ENCODE measurements at regions not wholly inside any gene's neighbourhood (a gene's known extent, or its start where the extent isn't known, plus 50 kb on each side); places are given as distances from the start of the nearest gene placed in this dataset.

GRCh38 chr12:94094700-94095099 lies 53.7 kb upstream of the PLXNC1 start:
- no peak for DNase-seq (ENCODE audit: low read depth in 2 of 2)

DNA sequence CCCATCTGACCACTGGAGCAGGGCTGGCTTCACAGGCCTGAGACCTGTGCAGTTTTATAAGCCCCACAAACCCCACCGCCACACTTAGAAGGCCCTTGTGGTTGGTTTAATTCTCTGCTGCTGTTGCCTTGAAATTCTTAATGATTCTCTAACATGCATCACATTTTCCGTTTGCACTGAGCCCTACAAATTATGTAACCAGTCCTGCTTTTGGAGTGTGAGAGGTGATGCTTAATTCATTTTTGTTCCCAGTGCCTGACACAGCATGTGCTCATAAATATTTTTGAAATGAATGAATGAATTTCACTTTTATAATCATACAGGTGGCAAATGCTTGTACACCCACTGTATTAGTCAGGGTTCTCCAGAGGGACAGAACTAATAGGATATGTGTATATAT lies 52.8 kb upstream of the PLXNC1 start:
- no peak for DNase-seq (ENCODE audit: low read depth in 2 of 2)

GRCh38 chr12:94098466-94098865 lies 49.9 kb upstream of the PLXNC1 start:
- DNase-seq (ENCODE audit: low read depth in 2 of 2) = peak in 1 of 2 donors; percentile 47
